ENCODE measurements at regions not wholly inside any gene's neighbourhood (a gene's known extent, or its start where the extent isn't known, plus 50 kb on each side); places are given as distances from the start of the nearest gene placed in this dataset.

DNA sequence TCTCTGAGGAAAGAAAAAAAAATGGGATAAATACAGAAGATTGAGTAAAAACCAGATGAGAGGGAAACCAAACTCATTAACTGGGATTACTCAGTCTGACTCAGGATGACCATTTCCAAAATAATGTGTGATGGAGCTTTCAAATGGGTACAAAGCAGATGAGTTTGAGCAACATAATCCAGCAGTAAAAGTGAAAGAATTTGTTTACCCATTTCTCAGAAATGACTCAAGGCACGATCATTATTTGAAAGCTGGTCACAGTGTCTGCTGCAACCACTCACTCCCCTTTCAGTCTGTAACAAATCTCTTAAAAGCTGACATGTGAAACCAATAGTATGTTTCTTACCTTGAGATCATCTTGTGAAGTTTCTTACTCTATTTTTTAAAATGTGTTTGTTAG, 104.7 kb upstream of the KLF14 start:
- intact Hi-C loops (cut with micrococcal nuclease; ENCODE audit: unreplicated experiment), result no loop called here
- no peaks in the 10 kb centered on the region for H3K4me1 ChIP-seq (ENCODE audit: insufficient read depth, low read length, poor library complexity, severe bottlenecking)
- ChIA-PET POLR2A (ENCODE audit: low non-redundant PET) (no interaction called here), CTCF (no interaction called here)
- no peaks in the 10 kb centered on the region for H3K27me3 ChIP-seq (replicated peaks; ENCODE audit: insufficient read depth, low read depth, low read length, poor library complexity)
- BruUV-seq (replicated peaks), result no TSS peak
- H3K36me3 ChIP-seq (ENCODE audit: insufficient read depth, low read length, poor library complexity, severe bottlenecking), result no peaks in the 10 kb centered on the region
- no peak for TF ChIP-seq CTCF (conservative IDR thresholded peaks at IDR 0.05; ENCODE audit: low read depth, low read length)
- TF ChIP-seq EZH2 (IDR thresholded peaks at IDR 0.05; ENCODE audit: borderline replicate concordance, low read depth, low read length, poor library complexity, severe bottlenecking), result no peak
- H3K27ac ChIP-seq (ENCODE audit: low read depth, low read length, poor library complexity, severe bottlenecking), result no peak overlapping the region
- H3K9me3 ChIP-seq (ENCODE audit: low read depth, low read length, poor library complexity, severe bottlenecking), result no peaks in the 10 kb centered on the region
- no peak overlapping the region for H3K4me3 ChIP-seq (ENCODE audit: low read depth, low read length, poor library complexity, severe bottlenecking)
- DNase-seq (ENCODE audit: low spot score), result no peak

GRCh38 chr7:130840599-130840998, 106.6 kb upstream of the KLF14 start:
- no peak overlapping the region for H3K4me3 ChIP-seq (ENCODE audit: low read depth, low read length, poor library complexity, severe bottlenecking)
- BruUV-seq (replicated peaks), result no TSS peak

DNA sequence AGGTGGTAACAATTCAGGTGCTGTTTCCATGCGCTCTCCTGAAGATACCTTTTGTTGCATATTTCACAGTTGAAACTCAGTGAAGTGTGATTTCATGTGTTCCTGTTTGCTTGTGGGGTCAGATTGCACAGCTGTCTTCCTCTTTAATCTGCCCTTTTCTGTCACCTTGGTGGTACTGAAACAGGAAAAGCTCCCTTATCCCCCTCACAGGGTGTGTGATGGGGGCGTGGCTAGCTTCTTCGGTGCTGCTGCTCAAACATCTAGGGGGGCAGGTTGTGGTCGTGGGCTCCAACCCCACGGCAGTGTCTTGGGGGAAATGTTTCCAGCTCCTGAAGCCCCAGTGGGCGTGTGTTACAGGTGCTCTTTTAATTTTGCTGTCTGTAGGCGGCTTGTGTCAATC, 107.4 kb upstream of the KLF14 start:
- H3K4me1 ChIP-seq (ENCODE audit: insufficient read depth, low read length, poor library complexity, severe bottlenecking), result no peaks in the 10 kb centered on the region
- no peak overlapping the region for H3K4me3 ChIP-seq (ENCODE audit: low read depth, low read length, poor library complexity, severe bottlenecking)
- H3K9me3 ChIP-seq (ENCODE audit: low read depth, low read length, poor library complexity, severe bottlenecking), result no peaks in the 10 kb centered on the region
- CTCF ChIA-PET, result no interaction called here
- H3K27me3 ChIP-seq (replicated peaks; ENCODE audit: insufficient read depth, low read depth, low read length, poor library complexity), result no peaks in the 10 kb centered on the region
- no peak for DNase-seq (ENCODE audit: low spot score)
- no TSS peak for BruUV-seq (replicated peaks)
- H3K36me3 ChIP-seq (ENCODE audit: insufficient read depth, low read length, poor library complexity, severe bottlenecking), result no peaks in the 10 kb centered on the region
- TF ChIP-seq CTCF (conservative IDR thresholded peaks at IDR 0.05; ENCODE audit: low read depth, low read length), result no peak
- no peak for TF ChIP-seq EZH2 (IDR thresholded peaks at IDR 0.05; ENCODE audit: borderline replicate concordance, low read depth, low read length, poor library complexity, severe bottlenecking)
- POLR2A ChIA-PET (ENCODE audit: low non-redundant PET), result interaction anchor here (0.6 kb wide), 1 partner anchor 780 kb away, joined by 3 read pairs; no protein-coding TSS in a partner anchor
- H3K27ac ChIP-seq (ENCODE audit: low read depth, low read length, poor library complexity, severe bottlenecking), result no peak overlapping the region
- intact Hi-C loops (cut with micrococcal nuclease; ENCODE audit: unreplicated experiment), result no loop called here

More at GRCh38 chr7:130840599-130840998, 106.6 kb upstream of the KLF14 start:
- no peaks in the 10 kb centered on the region for H3K36me3 ChIP-seq (ENCODE audit: insufficient read depth, low read length, poor library complexity, severe bottlenecking)
- CTCF ChIA-PET, result interaction anchor here (0.7 kb wide), 1 partner anchor 11 kb away, joined by 4 read pairs; no protein-coding TSS in a partner anchor
- TF ChIP-seq EZH2 (IDR thresholded peaks at IDR 0.05; ENCODE audit: borderline replicate concordance, low read depth, low read length, poor library complexity, severe bottlenecking) (no peak), CTCF (conservative IDR thresholded peaks at IDR 0.05; ENCODE audit: low read depth, low read length) (no peak)
- POLR2A ChIA-PET (ENCODE audit: low non-redundant PET), result no interaction called here
- H3K27ac ChIP-seq (ENCODE audit: low read depth, low read length, poor library complexity, severe bottlenecking), result no peak overlapping the region
- intact Hi-C loops (cut with micrococcal nuclease; ENCODE audit: unreplicated experiment), result no loop called here
- H3K4me1 ChIP-seq (ENCODE audit: insufficient read depth, low read length, poor library complexity, severe bottlenecking), result no peaks in the 10 kb centered on the region
- no peaks in the 10 kb centered on the region for H3K9me3 ChIP-seq (ENCODE audit: low read depth, low read length, poor library complexity, severe bottlenecking)
- no peaks in the 10 kb centered on the region for H3K27me3 ChIP-seq (replicated peaks; ENCODE audit: insufficient read depth, low read depth, low read length, poor library complexity)
- DNase-seq (ENCODE audit: low spot score), result no peak

Measured in A673 (cell line).